Sigmoid colon (tissue), 4 donors: ENCODE measurements at regions not wholly inside any gene's neighbourhood (a gene's known extent, or its start where the extent isn't known, plus 50 kb on each side); places are given as distances from the start of the nearest gene placed in this dataset.

ENCODE experiments used
- CTCF ChIP-seq, 4 experiments: fragments of 450-650 bp in 3 of 4; fragments of 200-600 bp in 1 of 4; IDR thresholded peaks; one replicate each; pipeline ENCODE4 v1.5.1; 2016 to 2019; ENCODE audit warnings: antibody characterized with exemption in 4 of 4, mild to moderate bottlenecking in 3 of 4, moderate library complexity in 2 of 4
- POLR2AphosphoS5 ChIP-seq, 4 donors: sonication (generic); formaldehyde crosslinking; IDR thresholded peaks; one replicate each; pipeline ENCODE4 v1.6.1; 2017; ENCODE audit warnings: antibody characterized with exemption in 4 of 4

DNA sequence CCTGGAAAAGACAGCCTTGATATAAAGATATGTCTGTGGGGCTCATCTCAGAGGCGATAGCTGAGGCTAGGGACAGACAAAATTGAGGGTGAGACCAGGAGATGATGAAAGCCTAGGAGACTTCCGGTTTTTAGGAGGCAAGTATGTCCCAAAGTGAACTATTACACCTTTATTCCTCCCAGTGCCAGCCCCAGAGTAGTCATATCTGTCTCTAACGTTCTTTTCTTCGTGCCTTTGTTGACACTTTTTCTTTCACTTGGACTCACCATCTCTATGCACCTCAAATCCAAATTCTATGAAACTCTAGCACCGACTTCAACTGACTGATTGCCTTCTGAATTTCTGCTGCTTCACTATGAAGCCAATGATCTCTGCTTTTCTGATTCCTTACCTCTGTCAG, 93.8 kb upstream of the RASGRP1 start:
- TF ChIP-seq POLR2AphosphoS5 (IDR thresholded peaks at IDR 0.05): no peak
- no peak for TF ChIP-seq CTCF (IDR thresholded peaks at IDR 0.05)
